Urinary bladder (tissue), 3 donors: ENCODE measurements at regions not wholly inside any gene's neighbourhood (a gene's known extent, or its start where the extent isn't known, plus 50 kb on each side); places are given as distances from the start of the nearest gene placed in this dataset.

ENCODE experiments used
- DNase-seq: peaks from one replicate; pipeline ENCODE4 v3.0.0-alpha.2; 2015; ENCODE audit errors: extremely low spot score
- H3K27ac ChIP-seq: one replicate; pipeline ENCODE4 v1.5.1; 2013; ENCODE audit warnings: low read depth, mild to moderate bottlenecking, moderate library complexity
- H3K36me3 ChIP-seq: one replicate; pipeline ENCODE4 v1.6.1; 2013; ENCODE audit warnings: mild to moderate bottlenecking, moderate library complexity; ENCODE audit not compliant: insufficient read depth
- H3K4me1 ChIP-seq: one replicate; pipeline ENCODE4 v1.6.1; 2013; ENCODE audit warnings: mild to moderate bottlenecking, moderate library complexity; ENCODE audit not compliant: insufficient read depth
- H3K4me3 ChIP-seq: one replicate; pipeline ENCODE4 v1.5.1; 2013; ENCODE audit warnings: low read depth, low read length
- WGBS: extraction: QIAGEN DNeasy Blood & Tissue Kit; methylation state at CpG from one replicate; pipeline ENCODE4 v1.1.7; 2013; 5-methylcytosine and 5-hydroxymethylcytosine counted together
- donor health status: healthy with polysubstance abuse.
- donor health status: healthy.

DNA sequence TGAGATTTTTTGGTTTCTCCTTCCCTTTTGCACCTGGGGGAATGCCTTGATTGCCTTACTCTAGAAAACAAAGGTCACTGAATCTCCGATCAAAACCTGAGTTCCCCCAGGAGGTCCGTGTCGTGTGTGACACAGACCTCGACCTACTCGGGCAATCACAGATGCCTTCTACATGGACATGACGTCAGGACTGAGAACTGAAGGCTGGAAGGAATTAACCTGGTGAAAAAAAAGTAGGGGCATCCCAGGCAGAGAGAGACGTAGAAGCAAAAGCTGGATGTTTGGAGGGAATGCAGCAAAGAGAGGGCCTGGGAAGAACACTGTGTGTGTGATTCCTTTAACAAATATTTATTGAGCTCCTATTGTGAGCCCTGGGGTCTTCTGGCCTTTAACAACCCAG, 178.0 kb downstream of the PRDM2 start:
- no peak for DNase-seq
- no peaks in the 10 kb centered on the region for H3K36me3 ChIP-seq
- H3K4me1 ChIP-seq: no peaks in the 10 kb centered on the region
- no peak overlapping the region for H3K27ac ChIP-seq
- H3K4me3 ChIP-seq: no peak overlapping the region
- 55% methylated on average over 7 of the region's 7 CpGs for WGBS

DNA sequence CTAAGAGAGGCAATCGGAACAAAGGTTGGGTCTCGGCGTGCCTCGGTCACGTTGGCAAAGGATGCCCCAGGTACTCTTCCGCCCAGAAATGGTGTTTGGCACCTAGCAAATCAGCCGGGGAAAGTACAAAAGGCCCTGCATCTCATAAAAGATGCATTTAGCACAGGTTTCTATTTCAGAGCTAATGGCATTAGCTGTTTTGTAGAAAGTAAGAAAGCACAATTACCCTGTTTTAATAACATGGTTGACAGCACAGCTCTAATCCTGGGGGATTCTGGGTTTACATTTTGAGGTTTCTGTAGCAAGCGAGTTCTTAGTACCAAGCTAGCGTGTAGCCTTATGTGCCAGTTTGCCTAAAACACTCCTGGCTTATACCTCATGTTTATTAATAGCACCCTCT, 178.5 kb downstream of the PRDM2 start:
- 82% methylated on average over 9 of the region's 9 CpGs for WGBS
- no peak overlapping the region for H3K4me3 ChIP-seq
- no peaks in the 10 kb centered on the region for H3K4me1 ChIP-seq
- DNase-seq: no peak
- no peaks in the 10 kb centered on the region for H3K36me3 ChIP-seq
- no peak overlapping the region for H3K27ac ChIP-seq

- Histone ChIP-seq H3K4me3 (no peak overlapping the region), H3K27ac (no peak overlapping the region), H3K36me3 (no peaks in the 10 kb centered on the region), H3K4me1 (no peaks in the 10 kb centered on the region)
- 72% methylated on average over 5 of the region's 5 CpGs for WGBS
- DNase-seq: no peak
Measured at GRCh38 chr1:13881385-13882088, 181.5 kb downstream of the PRDM2 start.

DNA sequence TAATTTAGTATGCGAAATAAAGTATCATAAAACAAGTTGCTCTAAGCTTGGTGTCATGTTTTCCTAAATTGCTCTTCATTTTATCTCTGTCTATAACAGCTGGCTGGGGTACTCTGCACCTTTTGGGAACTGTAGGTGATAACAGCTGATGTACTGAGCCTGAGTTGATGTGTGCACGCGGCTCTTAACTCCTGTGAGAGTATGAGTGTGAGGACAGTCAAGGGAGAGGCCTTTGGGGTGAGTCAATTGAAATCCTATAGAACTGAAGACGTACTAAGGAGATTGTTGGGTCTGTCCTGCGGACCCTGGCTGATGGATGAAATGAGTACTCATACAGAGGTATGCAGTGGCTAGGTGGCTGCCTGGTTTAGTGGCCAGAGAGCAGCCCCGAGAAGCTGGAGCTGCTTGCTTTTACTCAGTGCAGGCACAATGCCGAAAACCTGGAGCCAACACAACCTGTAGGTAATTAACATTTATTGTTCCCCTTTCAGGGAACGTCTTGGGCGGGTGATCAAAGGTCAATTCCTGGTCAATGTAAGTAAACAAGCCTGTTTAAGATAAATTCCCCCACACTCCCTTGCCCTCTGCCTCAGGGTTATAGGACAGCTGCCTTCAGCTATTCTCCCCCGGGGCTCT, 188.5 kb downstream of the PRDM2 start:
- no peak for DNase-seq
- H3K27ac ChIP-seq: no peak overlapping the region
- H3K36me3 ChIP-seq: no peaks in the 10 kb centered on the region
- WGBS: 41% methylated on average over 10 of the region's 10 CpGs
- H3K4me1 ChIP-seq: no peaks in the 10 kb centered on the region
- H3K4me3 ChIP-seq: no peak overlapping the region

- DNase-seq: no peak
- Histone ChIP-seq H3K4me1 (no peaks in the 10 kb centered on the region), H3K36me3 (no peaks in the 10 kb centered on the region), H3K27ac (no peak overlapping the region), H3K4me3 (no peak overlapping the region)
- WGBS: 58% methylated on average over 3 of the region's 3 CpGs
Measured at GRCh38 chr1:13889495-13889894, 189.5 kb downstream of the PRDM2 start.

DNA sequence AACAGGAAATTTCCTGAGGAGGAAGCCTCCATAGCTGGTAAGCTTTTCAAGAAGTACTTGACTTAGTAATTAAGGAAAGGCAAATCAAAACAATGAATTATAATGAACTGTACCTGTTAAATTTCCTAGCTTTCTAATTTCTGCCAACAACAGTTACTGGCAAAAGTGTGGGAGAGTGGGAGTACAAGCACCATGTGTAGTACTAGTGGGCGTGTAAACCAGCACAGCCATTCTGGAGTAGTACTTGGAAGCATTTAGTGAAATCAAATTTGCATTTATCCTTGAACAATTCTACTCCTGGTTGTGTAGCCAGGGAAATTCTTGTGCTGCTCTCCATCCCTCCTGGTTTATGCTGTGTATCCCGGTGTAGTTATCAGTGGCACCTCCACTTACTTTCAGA, 190.8 kb downstream of the PRDM2 start:
- Histone ChIP-seq H3K27ac (no peak overlapping the region), H3K36me3 (no peaks in the 10 kb centered on the region)
- 98% methylated on average over 2 of the region's 2 CpGs for WGBS

GRCh38 chr1:13892198-13892597, 192.2 kb downstream of the PRDM2 start:
- DNase-seq: no peak
- Histone ChIP-seq H3K4me3 (peak overlapping the region; percentile 52), H3K4me1 (no peaks in the 10 kb centered on the region), H3K27ac (no peak overlapping the region), H3K36me3 (no peaks in the 10 kb centered on the region)
- WGBS: 21% methylated on average over 7 of the region's 7 CpGs

More for the DNA sequence above, 190.8 kb downstream of the PRDM2 start:
- no peak for DNase-seq
- H3K4me3 ChIP-seq: no peak overlapping the region
- no peaks in the 10 kb centered on the region for H3K4me1 ChIP-seq

DNA sequence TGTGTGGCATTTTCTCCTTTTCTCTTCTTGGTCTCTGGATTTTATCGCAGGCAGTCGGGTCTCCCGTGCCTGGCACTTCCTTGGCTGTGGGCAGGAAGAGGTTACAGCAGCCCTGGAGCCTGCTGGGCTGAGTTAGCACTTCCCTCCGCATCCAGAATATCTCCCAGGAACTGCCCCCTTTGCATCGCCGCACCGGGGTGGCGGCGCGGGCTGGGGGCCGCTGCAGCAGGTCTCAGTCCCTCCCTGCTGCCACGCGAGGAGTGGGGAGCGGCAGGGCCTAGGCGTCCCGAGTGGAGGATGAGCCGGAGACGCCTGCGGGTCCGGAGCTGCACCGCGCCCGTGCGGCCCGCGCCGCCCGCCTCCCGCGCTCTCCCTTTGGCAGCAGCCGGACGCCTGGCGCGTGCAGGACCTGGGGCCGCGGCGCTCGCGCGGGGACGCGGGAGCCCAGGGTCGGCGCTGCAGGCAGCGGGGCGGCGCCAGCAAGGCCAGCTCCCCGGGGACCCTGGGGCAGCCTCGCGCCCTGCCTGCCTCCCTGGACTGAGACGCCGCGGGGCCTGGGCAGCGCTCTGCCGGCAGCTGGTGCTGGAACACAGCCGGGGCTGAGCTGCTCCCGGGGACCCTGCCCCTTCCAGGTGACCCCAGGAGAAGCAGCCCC, 192.8 kb downstream of the PRDM2 start:
- under 1% methylated on average over 57 of the region's 57 CpGs for WGBS
- H3K4me3 ChIP-seq: peak overlapping the region; percentile 52
- no peaks in the 10 kb centered on the region for H3K4me1 ChIP-seq
- H3K27ac ChIP-seq: no peak overlapping the region
- DNase-seq: no peak
- H3K36me3 ChIP-seq: no peaks in the 10 kb centered on the region

GRCh38 chr1:13893409-13893821, 193.4 kb downstream of the PRDM2 start:
- Histone ChIP-seq H3K27ac (no peak overlapping the region), H3K4me3 (peak overlapping the region; percentile 52), H3K4me1 (no peaks in the 10 kb centered on the region), H3K36me3 (no peaks in the 10 kb centered on the region)
- no peak for DNase-seq
- 37% methylated on average over 13 of the region's 13 CpGs for WGBS

DNA sequence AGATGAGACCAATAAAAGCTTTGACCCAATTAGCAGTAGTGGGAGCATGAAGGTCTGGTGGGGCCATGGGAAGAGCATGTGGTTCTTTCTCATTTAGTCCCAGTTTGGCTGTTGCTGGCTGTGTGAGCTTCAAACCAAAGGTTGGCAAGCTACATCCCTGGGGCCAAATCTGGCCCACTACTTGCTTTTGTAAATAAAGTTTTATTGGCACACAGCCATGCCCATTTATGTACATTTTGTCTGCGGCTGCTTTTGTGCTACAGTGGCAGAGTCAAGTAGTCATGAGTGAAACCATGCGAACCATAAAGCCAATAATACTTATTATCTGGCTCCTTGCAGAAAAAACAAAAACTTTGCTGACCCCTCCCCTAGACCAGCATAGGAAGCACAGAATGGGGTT, 196.9 kb downstream of the PRDM2 start:
- DNase-seq: no peak
- H3K36me3 ChIP-seq: no peaks in the 10 kb centered on the region
- no peak overlapping the region for H3K4me3 ChIP-seq
- no peak overlapping the region for H3K27ac ChIP-seq
- no peaks in the 10 kb centered on the region for H3K4me1 ChIP-seq
- WGBS: 82% methylated on average over 2 of the region's 2 CpGs

DNA sequence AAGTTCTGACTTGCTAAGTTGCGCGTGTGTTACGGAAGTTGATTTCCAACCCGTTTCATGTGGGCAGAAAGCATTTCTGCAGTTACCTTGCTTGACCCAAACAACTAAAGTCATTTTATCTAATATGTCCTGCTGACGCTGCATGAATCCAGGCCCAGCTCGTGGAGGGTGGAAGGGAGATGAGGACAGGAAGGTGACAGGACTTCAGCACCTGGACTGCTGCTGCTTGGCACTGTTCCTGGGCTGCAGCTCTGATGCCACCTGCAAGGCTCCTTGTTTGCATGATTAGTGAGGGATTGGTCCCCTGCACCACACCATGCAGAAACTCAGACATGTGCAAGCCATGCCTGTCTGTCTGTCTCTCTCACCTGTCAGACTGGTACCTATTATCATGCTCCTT, 198.4 kb downstream of the PRDM2 start:
- no peak overlapping the region for H3K27ac ChIP-seq
- WGBS: 76% methylated on average over 6 of the region's 6 CpGs

DNA sequence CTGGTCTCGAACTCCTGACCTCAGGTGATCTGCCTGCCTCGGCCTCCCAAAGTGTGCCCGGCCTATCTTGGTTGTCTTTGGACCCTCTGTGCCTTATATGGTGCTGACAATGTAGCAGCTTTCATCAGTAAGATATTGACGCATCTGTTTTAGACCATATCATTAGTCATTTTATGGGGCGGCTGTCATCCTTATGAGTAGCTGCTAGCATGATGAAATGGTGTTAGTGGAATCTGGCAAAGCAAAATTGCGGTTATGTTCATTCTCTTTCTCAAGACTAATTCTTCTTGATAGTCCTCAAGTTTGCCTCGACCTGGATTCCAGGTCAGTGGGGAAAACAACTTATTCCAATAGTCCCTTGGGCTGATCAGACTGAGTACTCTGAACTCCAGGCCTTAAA, 199.9 kb downstream of the PRDM2 start:
- WGBS: 89% methylated on average over 7 of the region's 7 CpGs

More for the DNA sequence above, 198.4 kb downstream of the PRDM2 start:
- H3K36me3 ChIP-seq: no peaks in the 10 kb centered on the region
- DNase-seq: no peak
- H3K4me1 ChIP-seq: no peaks in the 10 kb centered on the region
- no peak overlapping the region for H3K4me3 ChIP-seq

DNA sequence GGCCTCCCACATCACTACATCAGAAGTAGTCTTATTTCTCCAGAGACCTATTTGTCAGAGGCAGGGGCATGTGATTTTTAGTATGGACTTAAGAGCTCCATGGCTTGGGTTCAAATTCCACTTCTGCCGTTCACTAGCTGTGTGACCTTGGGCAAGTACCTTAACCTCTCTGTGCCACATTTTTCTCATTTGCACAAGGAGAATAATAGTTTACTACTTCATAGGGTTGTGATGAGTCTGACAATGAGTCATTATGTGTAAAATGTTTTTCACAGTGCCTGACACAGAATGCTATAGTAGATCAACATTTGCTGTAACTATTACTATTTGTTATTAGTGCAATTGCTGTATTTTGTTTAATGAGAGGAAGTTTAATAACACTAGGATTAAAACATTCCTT, 200.6 kb downstream of the PRDM2 start:
- no peak overlapping the region for H3K27ac ChIP-seq
- no peaks in the 10 kb centered on the region for H3K36me3 ChIP-seq
- H3K4me3 ChIP-seq: no peak overlapping the region
- H3K4me1 ChIP-seq: no peaks in the 10 kb centered on the region
- DNase-seq: no peak
- WGBS: 88% methylated on average over 1 of the region's 1 CpG

More for the DNA sequence above, 199.9 kb downstream of the PRDM2 start:
- no peaks in the 10 kb centered on the region for H3K36me3 ChIP-seq
- H3K4me3 ChIP-seq: no peak overlapping the region
- H3K27ac ChIP-seq: no peak overlapping the region
- H3K4me1 ChIP-seq: no peaks in the 10 kb centered on the region
- DNase-seq: no peak

DNA sequence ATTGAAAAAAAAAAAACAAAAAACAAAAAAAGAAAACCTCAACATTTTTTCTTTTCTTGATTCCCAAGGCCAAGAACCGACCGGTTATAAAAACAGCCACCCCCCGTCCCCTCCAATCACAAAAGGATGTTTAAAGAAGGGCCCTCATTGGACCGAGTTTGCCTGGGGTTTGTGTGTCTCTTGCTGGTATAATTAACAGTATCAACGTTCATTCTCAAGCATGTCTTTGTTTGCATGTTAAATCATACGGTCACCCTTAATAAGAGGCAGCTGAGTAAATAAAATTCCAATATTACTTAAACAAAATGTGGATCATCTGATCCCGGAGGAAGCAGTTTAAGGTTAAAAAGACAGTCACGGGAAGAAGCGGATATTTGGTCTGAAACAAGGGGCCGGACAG, 201.1 kb downstream of the PRDM2 start:
- WGBS: 41% methylated on average over 10 of the region's 10 CpGs
- no peak for DNase-seq
- no peaks in the 10 kb centered on the region for H3K4me1 ChIP-seq
- no peak overlapping the region for H3K4me3 ChIP-seq
- H3K27ac ChIP-seq: no peak overlapping the region
- no peaks in the 10 kb centered on the region for H3K36me3 ChIP-seq
